ENCODE measurements at regions not wholly inside any gene's neighbourhood (a gene's known extent, or its start where the extent isn't known, plus 50 kb on each side); places are given as distances from the start of the nearest gene placed in this dataset.

GRCh38 chr17:53912117-53912516, 89.4 kb downstream of the KIF2B start:
- H3K4me3 ChIP-seq (ENCODE audit: low read depth, low read length) = no peak overlapping the region
- TF ChIP-seq, protein P1, sequence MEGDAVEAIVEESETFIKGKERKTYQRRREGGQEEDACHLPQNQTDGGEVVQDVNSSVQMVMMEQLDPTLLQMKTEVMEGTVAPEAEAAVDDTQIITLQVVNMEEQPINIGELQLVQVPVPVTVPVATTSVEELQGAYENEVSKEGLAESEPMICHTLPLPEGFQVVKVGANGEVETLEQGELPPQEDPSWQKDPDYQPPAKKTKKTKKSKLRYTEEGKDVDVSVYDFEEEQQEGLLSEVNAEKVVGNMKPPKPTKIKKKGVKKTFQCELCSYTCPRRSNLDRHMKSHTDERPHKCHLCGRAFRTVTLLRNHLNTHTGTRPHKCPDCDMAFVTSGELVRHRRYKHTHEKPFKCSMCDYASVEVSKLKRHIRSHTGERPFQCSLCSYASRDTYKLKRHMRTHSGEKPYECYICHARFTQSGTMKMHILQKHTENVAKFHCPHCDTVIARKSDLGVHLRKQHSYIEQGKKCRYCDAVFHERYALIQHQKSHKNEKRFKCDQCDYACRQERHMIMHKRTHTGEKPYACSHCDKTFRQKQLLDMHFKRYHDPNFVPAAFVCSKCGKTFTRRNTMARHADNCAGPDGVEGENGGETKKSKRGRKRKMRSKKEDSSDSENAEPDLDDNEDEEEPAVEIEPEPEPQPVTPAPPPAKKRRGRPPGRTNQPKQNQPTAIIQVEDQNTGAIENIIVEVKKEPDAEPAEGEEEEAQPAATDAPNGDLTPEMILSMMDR (IDR thresholded peaks at IDR 0.05; ENCODE audit: control insufficient read depth, extremely low read depth, insufficient read depth) = no peak
- no peak for DNase-seq (ENCODE audit: low read depth)

DNA sequence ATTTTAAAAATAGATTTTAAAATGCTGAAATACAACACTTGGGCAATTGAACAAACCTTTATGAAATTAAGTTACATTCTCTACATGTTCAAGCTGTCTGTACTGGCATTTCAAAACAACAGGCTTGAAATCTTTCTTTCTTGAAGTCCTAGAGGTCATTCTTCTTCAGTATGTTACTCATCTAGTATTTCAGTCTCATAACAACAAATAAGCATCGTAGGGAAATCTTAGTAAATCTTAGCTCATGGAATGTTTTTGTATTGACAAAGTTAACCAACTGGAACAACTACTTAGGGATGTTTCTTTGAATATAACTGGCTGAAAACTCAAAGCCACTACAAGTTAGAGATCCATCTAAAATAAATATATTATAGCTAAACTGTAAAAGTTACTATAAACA, 96.6 kb downstream of the KIF2B start:
- no peak for DNase-seq (ENCODE audit: low read depth)
- H3K4me3 ChIP-seq (ENCODE audit: low read depth, low read length) = no peak overlapping the region
- TF ChIP-seq, protein P1 (IDR thresholded peaks at IDR 0.05; ENCODE audit: control insufficient read depth, extremely low read depth, insufficient read depth) = no peak

DNA sequence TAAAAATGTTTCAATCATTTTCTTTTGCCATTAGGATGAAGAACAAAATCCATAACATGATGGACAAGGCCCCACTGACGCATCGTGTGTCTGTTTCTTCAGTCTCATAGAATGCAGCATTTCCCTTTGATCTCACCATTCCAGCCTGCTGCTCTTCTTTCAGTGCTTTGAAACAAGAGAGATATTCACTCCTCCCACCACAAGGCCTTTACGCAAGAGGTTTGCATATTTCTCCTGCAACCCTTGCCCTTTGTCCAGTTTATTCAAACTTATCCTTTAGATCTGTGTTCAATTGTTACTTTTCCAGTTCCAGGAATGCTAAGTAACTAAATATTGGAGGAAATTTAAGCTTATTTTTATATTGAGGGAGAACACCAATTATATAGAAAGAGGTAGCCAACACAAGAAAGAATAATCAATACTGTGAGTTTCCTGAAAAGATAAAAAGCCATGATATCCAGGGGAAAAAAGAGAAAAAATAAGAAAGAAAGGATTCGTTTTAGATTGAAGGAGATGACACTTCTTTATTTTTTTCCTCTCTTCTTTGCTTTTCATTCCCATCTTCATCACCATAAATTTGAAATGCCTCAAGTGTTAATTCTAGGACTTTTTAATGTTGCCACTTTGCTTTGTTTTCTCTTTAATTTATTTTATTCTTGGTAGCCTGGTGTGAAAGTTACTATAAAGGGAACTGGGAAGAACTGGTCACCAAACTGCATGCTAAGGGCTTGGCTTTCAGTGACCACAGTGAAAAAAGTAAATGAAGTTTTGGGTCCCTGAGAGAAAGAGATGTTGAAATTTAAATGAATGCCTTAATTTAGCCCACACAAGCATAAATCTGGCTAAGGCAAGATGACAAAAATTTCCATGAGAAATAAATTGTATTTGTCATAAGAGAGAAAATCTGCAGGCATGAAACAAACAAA, 102.1 kb downstream of the KIF2B start:
- no peak for DNase-seq (ENCODE audit: low read depth)
- TF ChIP-seq, protein P1 (IDR thresholded peaks at IDR 0.05; ENCODE audit: control insufficient read depth, extremely low read depth, insufficient read depth) = no peak
- no peak overlapping the region for H3K4me3 ChIP-seq (ENCODE audit: low read depth, low read length)

GRCh38 chr17:53932386-53932785, 109.7 kb downstream of the KIF2B start:
- TF ChIP-seq, protein P1 (IDR thresholded peaks at IDR 0.05; ENCODE audit: control insufficient read depth, extremely low read depth, insufficient read depth) = no peak
- no peak overlapping the region for H3K4me3 ChIP-seq (ENCODE audit: low read depth, low read length)
- no peak for DNase-seq (ENCODE audit: low read depth)

DNA sequence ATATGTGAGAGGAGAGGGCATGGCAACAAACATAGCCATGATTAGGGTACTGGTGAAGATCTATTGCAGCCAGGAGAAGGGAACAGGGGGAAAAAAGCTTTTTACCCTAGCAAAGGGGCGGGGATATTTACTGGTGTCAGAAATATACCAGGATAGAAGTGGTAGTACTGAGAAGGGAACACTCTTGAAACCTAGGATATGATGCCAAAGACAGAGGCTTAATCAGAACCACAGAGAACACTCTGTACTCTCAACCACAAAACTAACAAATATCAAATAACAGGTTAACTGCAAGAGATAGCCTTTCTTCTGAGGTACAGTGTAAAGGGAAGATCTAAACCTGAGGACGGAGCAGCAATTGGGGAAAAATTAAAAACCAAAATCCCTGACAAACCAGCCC, 112.2 kb downstream of the KIF2B start:
- DNase-seq (ENCODE audit: low read depth) = no peak
- TF ChIP-seq, protein P1 (IDR thresholded peaks at IDR 0.05; ENCODE audit: control insufficient read depth, extremely low read depth, insufficient read depth) = no peak
- no peak overlapping the region for H3K4me3 ChIP-seq (ENCODE audit: low read depth, low read length)

GRCh38 chr17:53941231-53941630, 118.5 kb downstream of the KIF2B start:
- no peak for DNase-seq (ENCODE audit: low read depth)
- no peak overlapping the region for H3K4me3 ChIP-seq (ENCODE audit: low read depth, low read length)
- TF ChIP-seq, protein P1 (IDR thresholded peaks at IDR 0.05; ENCODE audit: control insufficient read depth, extremely low read depth, insufficient read depth) = no peak
